ENCODE measurements at regions not wholly inside any gene's neighbourhood (a gene's known extent, or its start where the extent isn't known, plus 50 kb on each side); places are given as distances from the start of the nearest gene placed in this dataset.

- TF ChIP-seq CTCF (IDR thresholded peaks at IDR 0.05) (no peak), ZFX (IDR thresholded peaks at IDR 0.05; ENCODE audit: borderline replicate concordance) (no peak)
Observed at GRCh38 chr1:95304803-95305202, 70.8 kb downstream of the RWDD3 start.
